ENCODE measurements at regions not wholly inside any gene's neighbourhood (a gene's known extent, or its start where the extent isn't known, plus 50 kb on each side); places are given as distances from the start of the nearest gene placed in this dataset.
"Not testable (repeated sequence)": the region's sequence is repeated elsewhere in the genome, so short reads cannot be mapped to it uniquely, and the experiment has no call there.

DNA sequence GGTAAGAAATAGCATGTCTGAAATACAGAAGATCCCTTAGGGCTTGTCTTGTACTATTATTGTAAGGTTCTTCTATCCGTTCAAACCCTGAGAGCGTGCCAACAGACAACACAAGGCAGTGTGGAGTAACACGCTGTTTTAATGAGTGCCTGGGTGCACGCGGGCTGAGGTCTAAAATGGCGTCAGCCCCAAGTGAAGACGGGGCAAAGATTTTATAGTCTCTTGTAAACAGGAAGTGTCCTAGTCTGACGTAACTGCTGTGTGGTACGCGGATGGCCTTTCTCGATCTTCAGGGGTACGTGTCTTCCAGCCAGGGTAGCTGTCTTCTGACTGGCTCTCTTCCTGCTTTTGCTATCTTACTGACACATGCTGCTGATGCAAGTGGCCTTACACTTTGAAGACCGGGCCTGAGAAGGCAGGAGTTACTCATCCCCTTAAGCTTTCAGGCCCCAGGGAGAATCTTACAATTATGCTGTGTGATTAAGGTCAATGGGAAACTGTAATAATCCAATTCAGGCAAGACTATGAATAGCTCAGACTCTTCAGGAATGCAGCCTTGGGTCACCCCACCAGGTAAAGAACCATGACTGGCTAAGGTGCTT, 1812.0 kb upstream of the CDH9 start:
- no peak for DNase-seq (ENCODE audit: low spot score)

DNA sequence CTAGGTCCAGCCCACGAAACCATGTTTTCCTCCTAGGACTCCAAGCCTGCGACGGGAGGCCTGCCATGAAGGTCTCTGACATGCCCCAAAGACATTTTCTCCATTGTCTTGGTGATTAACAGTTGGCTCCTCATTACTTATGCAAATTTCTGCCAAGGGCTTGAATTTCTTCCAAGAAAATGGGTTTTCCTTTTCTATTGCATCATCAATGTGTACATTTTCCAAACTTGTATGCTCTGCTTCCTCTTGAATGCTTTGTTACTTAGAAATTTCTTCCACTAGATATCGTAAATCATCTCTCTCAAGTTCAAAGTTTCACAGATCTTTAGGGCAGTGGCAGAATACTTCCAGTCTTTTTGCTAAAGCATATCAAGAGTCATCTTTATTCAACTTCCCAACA, 1792.7 kb upstream of the CDH9 start:
- DNase-seq (ENCODE audit: low spot score) = no peak

DNA sequence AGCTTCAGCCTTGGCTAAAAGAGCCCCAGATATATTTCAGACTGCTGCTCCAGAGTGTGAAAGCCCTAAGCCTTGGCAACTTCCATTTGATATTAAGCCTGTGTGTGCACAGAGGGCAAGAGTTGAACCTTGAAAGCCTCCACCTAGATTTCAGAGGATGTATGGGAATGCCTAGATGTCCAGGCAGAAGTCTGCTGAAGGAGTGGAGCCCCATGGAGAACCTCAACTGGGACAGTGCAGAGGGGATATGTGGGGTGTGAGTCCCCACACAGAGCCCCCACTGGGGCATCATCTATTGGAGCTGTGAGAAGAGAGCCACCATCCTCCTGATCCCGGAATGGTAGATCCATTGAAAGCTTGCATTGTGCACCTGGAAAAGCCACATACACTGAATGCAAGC, 1784.8 kb upstream of the CDH9 start:
- DNase-seq (ENCODE audit: low spot score) = no peak

DNA sequence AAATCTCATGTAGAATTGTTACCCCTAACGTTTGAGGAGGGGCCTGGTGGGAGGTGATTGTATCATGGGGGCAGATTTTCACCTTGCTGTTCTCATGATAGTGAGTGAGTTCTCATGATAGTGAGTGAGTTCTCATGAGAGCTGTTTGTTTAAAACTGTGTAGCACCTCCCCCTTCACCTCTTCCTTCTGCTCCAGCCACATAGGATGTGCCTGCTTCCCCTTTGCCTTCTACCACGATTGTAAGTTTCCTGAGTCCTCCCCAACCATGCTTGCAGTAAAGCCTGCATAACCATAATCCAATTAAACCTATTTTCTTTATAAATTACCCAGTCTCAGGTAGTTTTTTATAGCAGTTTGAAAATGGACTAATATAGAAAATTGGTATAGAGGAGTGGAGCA, 1783.7 kb upstream of the CDH9 start:
- no peak for DNase-seq (ENCODE audit: low spot score)

DNA sequence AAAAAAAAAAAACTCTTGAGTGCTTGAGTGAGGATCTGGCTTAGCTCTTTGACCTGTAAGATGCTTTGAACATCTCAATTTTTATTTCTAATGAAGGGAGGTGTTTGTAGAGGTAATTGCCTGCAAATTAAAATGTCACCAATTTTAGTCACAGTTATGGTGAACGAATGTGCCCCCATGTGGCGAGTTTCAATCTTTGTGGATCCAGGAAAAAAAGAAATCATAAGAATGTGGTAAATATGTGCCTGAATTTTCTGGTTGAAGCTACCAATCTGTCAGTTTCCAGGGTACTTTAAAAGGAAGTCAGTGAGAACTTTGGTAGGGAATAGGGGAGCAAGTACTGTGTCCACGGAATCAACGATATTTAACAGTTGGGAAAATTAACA, 1772.4 kb upstream of the CDH9 start:
- DNase-seq (ENCODE audit: low spot score) = no peak

DNA sequence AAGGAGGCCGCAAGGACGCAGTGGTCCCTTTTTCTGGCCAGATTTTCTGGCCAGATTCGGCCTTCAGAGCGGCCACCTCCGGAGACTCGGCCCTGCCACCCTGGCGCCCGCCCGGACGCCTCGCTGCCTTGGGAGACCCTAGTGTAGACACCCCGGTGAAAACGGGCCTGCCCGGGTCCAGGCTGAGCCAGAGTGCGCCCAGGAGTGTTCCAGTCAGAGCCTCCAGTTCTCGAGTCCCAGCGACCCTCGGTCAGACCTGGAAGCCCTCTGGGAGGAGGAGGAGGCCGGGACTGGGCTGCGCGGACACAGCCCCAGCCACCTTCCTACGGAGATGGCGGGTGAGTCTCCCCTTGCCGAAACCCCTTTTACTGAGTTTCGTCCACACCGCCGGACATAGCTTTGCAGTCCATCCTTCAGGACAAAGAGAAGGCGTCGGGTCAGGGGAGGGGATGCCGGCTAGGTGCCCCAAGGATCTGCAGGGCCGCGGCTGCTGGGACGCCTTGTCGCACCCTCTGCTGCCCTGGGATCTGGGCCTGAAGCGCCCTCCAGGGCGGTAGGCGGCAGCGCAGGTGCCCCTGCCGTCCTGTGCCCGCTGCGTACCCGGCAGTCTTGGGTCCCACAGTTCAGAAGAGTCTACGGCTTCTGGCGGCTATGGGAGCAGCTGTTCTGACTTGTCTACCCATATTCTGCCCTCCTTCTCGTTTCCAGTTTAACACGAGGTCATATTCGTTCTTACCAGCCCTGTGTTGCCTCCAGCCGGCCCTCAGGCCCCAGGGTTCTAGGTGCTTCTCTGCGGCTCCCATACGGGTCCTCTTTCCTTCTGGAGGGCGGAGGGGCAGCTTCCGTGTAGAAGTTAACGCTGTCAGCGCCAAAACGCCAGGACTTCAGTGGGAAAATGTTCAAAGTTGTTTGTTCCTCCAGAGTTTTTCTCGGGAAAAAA, 1771.7 kb upstream of the CDH9 start:
- no peak for DNase-seq (ENCODE audit: low spot score)

DNA sequence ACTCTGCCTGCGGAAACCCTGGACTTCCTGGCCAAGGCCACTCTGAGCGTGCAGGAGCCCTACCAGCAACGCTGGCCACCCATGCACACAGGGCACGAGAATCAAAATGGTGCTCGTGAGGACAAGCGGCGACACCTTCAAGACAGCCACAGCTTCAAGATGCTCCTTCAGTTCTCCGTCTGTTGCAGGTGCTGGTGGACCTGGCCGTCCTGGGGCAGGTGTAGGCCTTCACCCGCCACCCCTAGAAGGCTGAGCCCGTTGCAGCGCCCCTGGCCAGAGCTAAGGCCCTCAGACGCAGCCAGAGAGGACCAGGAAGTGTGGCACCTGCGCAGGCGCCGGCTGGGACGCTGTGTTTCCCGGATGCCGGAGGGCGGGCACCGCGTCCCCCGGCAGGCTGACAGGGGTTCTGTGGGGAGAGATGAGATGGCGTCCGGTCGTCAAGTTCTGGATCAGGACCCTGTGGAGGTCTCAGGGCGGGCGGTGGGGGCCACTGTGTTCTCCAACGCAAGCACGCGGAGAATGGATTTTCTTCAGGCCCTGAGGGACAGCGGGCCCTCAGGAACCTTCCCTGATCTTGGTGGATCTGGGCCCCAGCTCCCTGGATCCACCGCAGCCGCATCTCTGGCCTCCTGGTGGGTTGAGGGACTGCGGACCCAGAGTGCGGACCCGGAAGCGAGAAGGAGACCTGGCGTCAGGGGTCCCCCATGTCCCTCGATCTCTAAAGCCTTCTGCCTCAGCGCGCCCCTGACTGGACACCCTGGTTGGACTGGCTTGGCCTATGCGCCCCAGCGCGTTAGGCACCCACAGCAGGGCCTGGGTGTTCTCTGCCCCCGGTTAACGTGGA, 1770.8 kb upstream of the CDH9 start:
- DNase-seq (ENCODE audit: low spot score) = no peak

DNA sequence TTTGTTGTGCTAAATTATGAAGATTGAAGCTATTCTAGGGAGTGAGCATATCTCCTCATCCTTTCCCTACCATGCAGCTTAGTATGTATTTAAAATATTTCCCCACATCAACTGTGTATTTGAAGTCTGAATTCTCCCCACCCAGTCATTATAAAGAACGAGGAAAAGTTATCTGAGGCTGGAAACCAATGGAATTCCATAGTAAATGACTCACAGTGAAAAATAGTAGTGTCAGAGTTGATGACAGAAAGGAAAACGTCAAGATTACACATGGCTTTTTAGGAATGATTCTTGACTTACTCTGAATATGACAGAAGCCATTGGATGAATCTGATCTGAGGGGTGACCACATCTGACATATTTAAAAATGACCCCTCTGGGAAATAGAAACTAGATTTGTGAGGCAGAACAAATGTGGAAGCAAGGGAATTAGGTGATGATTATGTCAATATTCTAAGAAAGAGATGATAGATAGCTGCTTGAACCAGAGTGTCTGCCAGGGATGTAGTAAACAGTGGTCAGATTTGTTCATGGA, 1768.9 kb upstream of the CDH9 start:
- no peak for DNase-seq (ENCODE audit: low spot score)

DNA sequence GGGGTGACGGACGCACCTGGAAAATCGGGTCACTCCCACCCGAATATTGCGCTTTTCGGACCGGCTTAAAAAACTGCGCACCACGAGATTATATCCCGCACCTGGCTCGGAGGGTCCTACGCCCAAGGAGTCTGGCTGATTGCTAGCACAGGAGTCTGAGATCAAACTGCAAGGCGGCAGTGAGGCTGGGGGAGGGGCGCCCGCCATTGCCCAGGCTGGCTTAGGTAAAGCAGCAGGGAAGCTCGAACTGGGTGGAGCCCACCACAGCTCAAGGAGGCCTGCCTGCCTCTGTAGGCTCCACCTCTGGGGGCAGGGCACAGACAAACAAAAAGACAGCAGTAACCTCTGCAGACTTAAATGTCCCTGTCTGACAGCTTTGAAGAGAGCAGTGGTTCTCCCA, 1760.6 kb upstream of the CDH9 start:
- DNase-seq (ENCODE audit: low spot score) = not testable (repeated sequence)

DNA sequence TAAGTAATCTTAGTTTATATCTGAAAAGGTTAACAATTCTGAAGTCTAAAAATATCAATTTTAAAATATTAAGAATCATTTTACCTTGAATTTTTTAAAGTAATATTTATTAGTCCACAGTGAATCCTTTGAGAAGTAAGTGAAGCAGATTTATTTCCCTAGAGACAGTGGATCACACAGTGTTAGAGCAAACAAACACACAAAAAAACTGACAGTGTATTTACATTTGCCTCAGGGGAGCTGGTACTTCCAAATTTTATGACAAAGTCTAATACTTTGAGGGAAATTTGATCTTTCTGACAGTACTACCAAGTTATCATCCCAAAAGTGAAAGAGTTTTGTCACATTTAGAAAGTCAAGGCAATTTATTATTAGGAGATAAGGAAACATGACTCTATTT, 1750.6 kb upstream of the CDH9 start:
- DNase-seq (ENCODE audit: low spot score) = no peak

DNA sequence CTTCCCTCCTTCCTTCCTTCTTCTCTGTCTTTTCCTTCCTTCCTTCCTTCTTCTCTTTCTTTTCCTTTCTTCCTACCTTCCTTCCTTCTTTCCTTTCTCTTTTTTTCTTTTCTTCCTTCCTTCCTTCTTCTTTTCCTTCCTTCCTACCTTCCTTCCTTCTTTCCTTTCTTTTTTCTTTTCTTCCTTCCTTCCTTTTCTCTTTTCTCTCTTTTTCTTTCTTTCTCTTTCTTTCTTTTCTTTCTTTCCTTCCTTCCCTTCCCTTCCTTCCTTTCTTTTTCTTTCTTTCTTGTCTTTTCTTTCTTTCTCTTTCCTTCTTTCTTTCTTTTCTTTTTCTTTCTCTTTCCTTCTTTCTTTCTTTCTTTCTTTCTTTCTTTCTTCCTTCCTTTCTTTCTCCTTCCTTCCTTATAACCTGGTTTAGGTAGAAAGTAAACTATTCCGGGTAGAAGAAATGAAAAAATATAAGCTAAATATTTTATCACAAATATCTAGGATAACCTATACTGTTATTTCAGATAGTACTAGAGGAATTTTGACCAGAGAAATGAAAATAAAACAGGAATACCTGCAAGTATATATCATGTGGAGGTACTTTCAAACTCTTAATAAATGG, 1741.8 kb upstream of the CDH9 start:
- DNase-seq (ENCODE audit: low spot score) = no peak

DNA sequence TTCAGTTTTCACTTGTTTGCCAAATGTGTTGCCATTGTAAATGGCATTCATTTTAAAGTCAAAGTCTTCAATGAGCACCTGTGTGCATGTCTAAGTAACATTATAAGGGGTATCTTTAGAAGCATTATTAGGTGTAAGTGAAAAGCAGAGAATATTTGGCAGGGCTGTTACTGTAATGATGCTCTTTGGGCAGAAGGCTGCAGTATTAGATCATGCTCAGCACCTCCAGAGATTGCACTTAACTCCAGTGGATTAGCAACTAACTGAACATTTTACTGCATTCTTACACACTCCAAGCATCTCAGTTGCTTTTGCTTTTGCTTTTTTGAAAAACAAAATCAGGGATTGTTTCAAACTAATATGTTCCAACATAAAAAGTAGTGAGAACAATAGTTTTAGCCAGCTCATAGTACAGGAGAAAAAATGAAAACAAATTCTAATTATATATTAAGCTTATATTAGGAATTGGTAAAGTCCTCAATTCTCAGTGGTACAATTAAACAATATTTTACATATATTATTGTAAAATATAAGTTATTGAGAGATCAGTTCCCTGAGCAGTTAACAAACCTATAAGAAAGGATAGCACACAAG, 1740.9 kb upstream of the CDH9 start:
- DNase-seq (ENCODE audit: low spot score) = no peak

DNA sequence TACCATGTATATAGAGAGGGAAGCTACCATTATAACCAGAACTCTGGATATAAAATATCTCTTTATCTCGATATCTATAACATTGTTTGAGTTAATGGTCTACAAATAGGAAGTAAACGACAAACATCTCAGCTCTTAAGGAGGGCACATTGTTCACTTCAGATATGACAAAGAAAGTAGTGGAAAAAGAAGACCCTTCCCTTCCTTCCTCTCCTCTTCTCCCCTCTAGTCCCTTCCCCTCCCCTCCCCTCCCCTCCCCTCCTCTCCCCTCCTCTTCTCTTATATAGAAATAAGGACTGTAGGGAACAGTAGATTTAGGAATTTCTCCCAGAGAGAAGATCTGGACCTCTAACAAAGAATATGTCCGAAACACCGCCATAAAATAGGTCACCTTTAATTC, 1731.9 kb upstream of the CDH9 start:
- no peak for DNase-seq (ENCODE audit: low spot score)

DNA sequence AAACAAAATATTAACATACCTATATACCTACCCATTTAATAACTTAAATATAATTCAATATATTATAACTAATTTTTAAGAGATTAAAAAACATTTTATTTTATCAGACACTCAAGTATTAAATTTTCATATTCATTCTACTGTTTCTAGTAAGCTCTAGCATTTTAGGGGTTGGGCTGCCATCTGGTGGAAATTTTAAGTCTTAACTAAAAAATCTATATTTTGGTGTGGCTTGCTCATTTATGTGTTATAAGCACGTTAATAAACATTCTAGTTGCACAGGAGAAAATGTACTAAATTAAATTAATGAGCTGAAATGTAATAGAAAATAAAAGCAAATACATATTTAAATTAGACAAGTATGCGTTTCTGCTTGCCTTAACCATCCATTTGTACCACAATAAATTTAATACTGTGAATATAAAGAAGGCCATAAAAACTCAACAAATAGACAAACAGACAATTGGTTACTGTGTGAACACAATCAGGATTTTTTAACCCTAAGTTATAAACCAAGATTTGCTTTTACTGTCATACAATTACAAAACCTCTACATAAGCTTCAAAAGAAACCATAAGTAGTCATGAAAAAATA, 1728.3 kb upstream of the CDH9 start:
- DNase-seq (ENCODE audit: low spot score) = no peak

DNA sequence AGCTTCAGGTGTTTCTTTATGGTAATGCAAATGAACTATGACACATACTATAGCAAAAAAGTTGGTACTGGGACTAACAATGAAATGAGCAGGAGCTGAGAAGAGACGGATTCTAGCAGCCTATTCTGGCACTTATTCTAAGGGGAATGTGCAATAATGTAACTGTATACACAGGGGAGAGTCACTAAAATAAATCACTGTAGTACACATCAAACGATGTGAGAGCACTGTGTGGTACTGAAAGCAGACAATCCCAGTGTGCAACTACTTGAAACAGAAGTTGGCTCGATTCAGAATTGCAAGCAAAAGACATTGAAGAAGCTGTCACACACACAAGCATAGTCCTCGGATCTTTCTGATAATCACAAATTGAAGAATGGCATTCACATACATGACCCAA, 1713.0 kb upstream of the CDH9 start:
- no peak for DNase-seq (ENCODE audit: low spot score)

DNA sequence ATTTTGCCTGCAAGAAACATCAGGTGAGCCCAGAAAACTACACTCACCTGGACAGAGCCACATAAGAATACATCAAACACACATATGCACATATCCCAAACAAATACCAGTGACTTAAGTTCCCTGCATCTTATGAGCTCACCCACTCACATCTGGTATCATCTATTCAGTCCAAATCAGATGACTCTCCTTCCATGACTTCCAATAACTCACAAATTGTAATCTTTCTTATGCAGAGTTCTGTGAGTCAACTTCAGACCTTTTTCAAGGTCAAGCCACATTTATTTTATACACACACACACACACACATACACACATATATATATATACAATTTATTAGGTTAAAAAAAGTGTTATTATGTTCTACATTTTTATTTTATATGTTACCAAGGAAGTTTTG, 1711.9 kb upstream of the CDH9 start:
- DNase-seq (ENCODE audit: low spot score) = no peak

DNA sequence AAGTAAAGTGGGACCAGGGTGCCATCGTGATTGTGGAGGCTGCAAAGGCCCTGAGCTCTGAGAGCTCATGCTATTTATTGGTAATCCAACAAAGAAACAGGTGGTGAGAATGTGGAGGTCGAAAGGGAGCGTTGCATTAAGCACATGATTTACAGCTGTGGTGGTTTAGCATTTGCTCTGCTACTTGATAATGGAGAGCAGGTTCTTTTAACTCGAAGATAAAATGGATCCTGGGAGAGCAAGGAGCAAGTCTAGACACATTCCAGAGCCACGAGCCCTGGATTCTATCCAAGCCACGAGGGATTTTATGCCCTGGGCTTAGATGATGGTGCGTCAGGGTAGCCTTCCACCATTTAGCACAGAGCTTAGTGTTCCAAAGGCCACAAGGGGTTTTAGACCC, 1710.1 kb upstream of the CDH9 start:
- no peak for DNase-seq (ENCODE audit: low spot score)

DNA sequence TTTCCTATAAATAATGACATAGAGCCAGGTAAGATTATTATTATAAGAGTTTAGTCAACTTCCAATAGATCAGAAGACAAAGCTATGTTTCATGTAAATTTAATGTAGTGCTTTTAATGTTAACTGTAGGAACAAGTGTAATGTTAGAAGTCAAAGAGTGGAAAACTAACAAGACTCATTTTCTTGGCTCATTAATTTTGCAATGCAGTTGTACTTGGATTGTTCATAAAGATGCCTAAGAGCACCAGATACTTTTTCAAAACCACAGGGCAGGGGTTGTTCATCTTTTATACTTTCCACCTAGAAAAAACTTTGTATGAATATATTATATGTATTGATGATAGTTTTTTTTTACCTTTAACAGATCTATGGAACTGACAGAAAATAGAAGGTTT, 1705.3 kb upstream of the CDH9 start:
- DNase-seq (ENCODE audit: low spot score) = no peak

DNA sequence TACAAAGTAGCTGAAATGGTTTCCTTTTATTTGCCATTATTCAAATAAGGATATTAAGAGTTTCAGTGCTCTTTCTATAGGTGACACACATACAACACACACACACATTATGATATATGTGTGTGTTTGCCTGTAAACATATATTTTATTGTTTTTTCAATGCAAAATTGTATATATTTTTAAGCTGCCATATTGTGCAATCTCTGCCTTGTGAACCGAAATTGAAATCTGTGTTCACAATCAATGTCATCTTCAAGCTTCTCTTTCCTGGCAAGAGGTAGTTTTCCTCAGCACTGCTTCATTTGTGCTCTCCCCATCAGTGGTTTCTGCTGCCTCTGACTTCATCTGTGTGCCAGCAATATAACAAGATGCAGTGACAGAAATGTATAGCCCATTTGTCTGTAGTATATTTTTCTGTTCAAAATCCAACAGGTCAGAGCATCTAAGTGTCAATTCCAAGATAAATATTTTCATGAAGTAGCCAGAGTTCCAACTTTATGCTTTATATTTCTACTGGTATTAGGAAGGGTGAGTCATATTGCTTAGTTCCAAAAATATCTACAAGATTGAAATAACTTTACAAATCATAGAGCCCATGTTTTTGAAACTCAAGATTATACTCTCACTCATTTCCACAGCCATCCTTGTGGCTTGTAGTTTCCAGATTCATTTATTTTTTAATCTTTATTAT, 1704.8 kb upstream of the CDH9 start:
- no peak for DNase-seq (ENCODE audit: low spot score)

DNA sequence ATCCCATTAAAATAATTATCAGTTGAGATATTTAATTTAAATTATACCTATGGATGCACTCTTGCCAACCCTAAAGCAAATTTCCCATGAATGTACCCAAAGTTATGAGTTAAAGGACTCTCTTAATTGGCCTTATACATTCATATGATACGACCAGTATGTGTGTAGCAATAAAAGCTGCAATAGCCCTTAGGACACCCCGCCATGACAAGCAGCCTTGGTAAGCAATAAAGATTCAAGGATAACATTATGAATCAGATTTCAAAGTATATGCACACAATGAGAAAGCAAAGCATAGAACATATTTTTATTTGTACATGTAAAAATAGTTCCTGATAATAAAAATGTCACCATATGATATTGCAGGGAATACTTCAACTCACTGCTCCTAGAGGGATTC, 1699.3 kb upstream of the CDH9 start:
- DNase-seq (ENCODE audit: low spot score) = no peak

Measured in mesenteric fat pad (tissue), 1 donor.